K562 (cell line): ENCODE measurements at regions not wholly inside any gene's neighbourhood (a gene's known extent, or its start where the extent isn't known, plus 50 kb on each side); places are given as distances from the start of the nearest gene placed in this dataset.

Source experiments
- CEBPB ChIP-seq: fragments of 450-650 bp; IDR thresholded peaks from 2 replicates; pipeline ENCODE4 v1.6.1; 2016; ENCODE audit warnings: missing genetic modification characterization, missing compliant biosample characterization
- EP300 ChIP-seq: IDR thresholded peaks from 2 replicates; pipeline ENCODE4 v1.6.1; 2012; ENCODE audit warnings: low read length, improper control_type of control experiment
- ETS1 ChIP-seq: conservative IDR thresholded peaks from 2 replicates; pipeline ENCODE4 v1.6.1; 2011; ENCODE audit warnings: low read depth, mild to moderate bottlenecking, low read length; ENCODE audit not compliant: control insufficient read depth
- FOXO4 ChIP-seq: fragments of 450-650 bp; formaldehyde crosslinking; IDR thresholded peaks from 2 replicates; pipeline ENCODE4 v1.4.0; 2020; ENCODE audit warnings: mild to moderate bottlenecking, moderate library complexity
- GATA2 ChIP-seq: sonication (generic); formaldehyde crosslinking; IDR thresholded peaks from 2 replicates; pipeline ENCODE4 v1.4.0; 2020; ENCODE audit warnings: mild to moderate bottlenecking, missing genetic modification reagents
- MEF2A ChIP-seq: IDR thresholded peaks from 2 replicates; pipeline ENCODE4 v1.6.1; 2011; ENCODE audit warnings: low read depth, mild to moderate bottlenecking, low read length, moderate library complexity; ENCODE audit not compliant: control insufficient read depth
- TAF15 ChIP-seq: fragments of 200-400 bp; formaldehyde crosslinking; IDR thresholded peaks from 2 replicates; pipeline ENCODE4 v1.6.1; 2017; ENCODE audit warnings: mild to moderate bottlenecking, low read depth, low read length, moderate library complexity
- ZBTB7A ChIP-seq: IDR thresholded peaks from 2 replicates; pipeline ENCODE4 v1.6.1; 2011; ENCODE audit warnings: low read depth, mild to moderate bottlenecking, low read length, moderate library complexity, borderline replicate concordance; ENCODE audit not compliant: control insufficient read depth
- ZHX1 ChIP-seq: fragments of 150-350 bp; conservative IDR thresholded peaks from 2 replicates; pipeline ENCODE4 v1.6.1; 2014; ENCODE audit warnings: low read length
- TF ChIP-seq, protein P1 (sequence below): sonication (generic); formaldehyde crosslinking; IDR thresholded peaks from 2 replicates; pipeline ENCODE4 v1.5.0; 2020; ENCODE audit warnings: missing genetic modification reagents
- TF ChIP-seq, protein P2 (sequence below), 3 experiments: IDR thresholded peaks in 2 of 3; conservative IDR thresholded peaks in 1 of 3; 2 replicates each; pipeline ENCODE4 v1.5.1; 2011 to 2012; ENCODE audit warnings: low read length in 3 of 3, mild to moderate bottlenecking in 3 of 3, control low read depth in 2 of 3, improper control_type of control experiment in 1 of 3, inconsistent platforms in 1 of 3, low read depth in 1 of 3, mixed read lengths in 1 of 3, moderate library complexity in 1 of 3; ENCODE audit not compliant: insufficient read depth in 2 of 3

- TF ChIP-seq ZBTB7A (no peak), GATA2 (CRISPR knock-in tag) (no peak), EP300 (no peak), ETS1 (no peak), MEF2A (no peak), ZHX1 (no peak), FOXO4 (CRISPR knock-in tag) (no peak), CEBPB (no peak), TAF15 (no peak)
- TF ChIP-seq, protein P1, sequence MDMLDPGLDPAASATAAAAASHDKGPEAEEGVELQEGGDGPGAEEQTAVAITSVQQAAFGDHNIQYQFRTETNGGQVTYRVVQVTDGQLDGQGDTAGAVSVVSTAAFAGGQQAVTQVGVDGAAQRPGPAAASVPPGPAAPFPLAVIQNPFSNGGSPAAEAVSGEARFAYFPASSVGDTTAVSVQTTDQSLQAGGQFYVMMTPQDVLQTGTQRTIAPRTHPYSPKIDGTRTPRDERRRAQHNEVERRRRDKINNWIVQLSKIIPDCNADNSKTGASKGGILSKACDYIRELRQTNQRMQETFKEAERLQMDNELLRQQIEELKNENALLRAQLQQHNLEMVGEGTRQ (CRISPR knock-in tag), result no peak
- TF ChIP-seq, protein P2, sequence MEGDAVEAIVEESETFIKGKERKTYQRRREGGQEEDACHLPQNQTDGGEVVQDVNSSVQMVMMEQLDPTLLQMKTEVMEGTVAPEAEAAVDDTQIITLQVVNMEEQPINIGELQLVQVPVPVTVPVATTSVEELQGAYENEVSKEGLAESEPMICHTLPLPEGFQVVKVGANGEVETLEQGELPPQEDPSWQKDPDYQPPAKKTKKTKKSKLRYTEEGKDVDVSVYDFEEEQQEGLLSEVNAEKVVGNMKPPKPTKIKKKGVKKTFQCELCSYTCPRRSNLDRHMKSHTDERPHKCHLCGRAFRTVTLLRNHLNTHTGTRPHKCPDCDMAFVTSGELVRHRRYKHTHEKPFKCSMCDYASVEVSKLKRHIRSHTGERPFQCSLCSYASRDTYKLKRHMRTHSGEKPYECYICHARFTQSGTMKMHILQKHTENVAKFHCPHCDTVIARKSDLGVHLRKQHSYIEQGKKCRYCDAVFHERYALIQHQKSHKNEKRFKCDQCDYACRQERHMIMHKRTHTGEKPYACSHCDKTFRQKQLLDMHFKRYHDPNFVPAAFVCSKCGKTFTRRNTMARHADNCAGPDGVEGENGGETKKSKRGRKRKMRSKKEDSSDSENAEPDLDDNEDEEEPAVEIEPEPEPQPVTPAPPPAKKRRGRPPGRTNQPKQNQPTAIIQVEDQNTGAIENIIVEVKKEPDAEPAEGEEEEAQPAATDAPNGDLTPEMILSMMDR (IDR thresholded peaks at IDR 0.05 in 2 of 3, conservative IDR thresholded peaks at IDR 0.05 in 1 of 3; ENCODE audit: insufficient read depth in 2 of 3, low read depth in 1 of 3, low read length in 3 of 3), result no peak
These were observed 202.4 kb downstream of the FBXO15 start for GRCh38 chr18:73945130-73945792.
